RWPE1 (cell line): ENCODE measurements at regions not wholly inside any gene's neighbourhood (a gene's known extent, or its start where the extent isn't known, plus 50 kb on each side); places are given as distances from the start of the nearest gene placed in this dataset.

Source experiments
- CTCF ChIA-PET: fragments of 350-600 bp; sonication (Branson Sonifier 250); formaldehyde crosslinking; extraction: SDS; loops from one replicate; lab custom pipeline; 2021; lab: Yijun Ruan, JAX
- POLR2A ChIA-PET: fragments of 400-600 bp; formaldehyde crosslinking; extraction: SDS; loops from one replicate; lab custom pipeline; 2020; ENCODE audit warnings: antibody characterized with exemption; ENCODE audit not compliant: low non-redundant PET; lab: Yijun Ruan, JAX
- DNase-seq: peaks from one replicate; pipeline ENCODE4 v3.0.0; 2012; ENCODE audit warnings: low spot score
- H3K27ac ChIP-seq: fragments of 450-650 bp; 2 replicates; pipeline ENCODE4 v1.5.1; 2017
- TF ChIP-seq, protein P1 (sequence below): fragments of 450-650 bp; conservative IDR thresholded peaks from 2 replicates; pipeline ENCODE4 v1.5.1; 2017; ENCODE audit warnings: low read depth, mild to moderate bottlenecking

GRCh38 chr10:124248056-124249045 is 155.0 kb upstream of the CHST15 start:
- no peak for DNase-seq
- TF ChIP-seq, protein P1, sequence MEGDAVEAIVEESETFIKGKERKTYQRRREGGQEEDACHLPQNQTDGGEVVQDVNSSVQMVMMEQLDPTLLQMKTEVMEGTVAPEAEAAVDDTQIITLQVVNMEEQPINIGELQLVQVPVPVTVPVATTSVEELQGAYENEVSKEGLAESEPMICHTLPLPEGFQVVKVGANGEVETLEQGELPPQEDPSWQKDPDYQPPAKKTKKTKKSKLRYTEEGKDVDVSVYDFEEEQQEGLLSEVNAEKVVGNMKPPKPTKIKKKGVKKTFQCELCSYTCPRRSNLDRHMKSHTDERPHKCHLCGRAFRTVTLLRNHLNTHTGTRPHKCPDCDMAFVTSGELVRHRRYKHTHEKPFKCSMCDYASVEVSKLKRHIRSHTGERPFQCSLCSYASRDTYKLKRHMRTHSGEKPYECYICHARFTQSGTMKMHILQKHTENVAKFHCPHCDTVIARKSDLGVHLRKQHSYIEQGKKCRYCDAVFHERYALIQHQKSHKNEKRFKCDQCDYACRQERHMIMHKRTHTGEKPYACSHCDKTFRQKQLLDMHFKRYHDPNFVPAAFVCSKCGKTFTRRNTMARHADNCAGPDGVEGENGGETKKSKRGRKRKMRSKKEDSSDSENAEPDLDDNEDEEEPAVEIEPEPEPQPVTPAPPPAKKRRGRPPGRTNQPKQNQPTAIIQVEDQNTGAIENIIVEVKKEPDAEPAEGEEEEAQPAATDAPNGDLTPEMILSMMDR = no peak
- CTCF ChIA-PET = interaction anchor here (0.7 kb wide), 1 partner anchor 137 kb away, joined by 4 read pairs; no protein-coding TSS in a partner anchor

DNA sequence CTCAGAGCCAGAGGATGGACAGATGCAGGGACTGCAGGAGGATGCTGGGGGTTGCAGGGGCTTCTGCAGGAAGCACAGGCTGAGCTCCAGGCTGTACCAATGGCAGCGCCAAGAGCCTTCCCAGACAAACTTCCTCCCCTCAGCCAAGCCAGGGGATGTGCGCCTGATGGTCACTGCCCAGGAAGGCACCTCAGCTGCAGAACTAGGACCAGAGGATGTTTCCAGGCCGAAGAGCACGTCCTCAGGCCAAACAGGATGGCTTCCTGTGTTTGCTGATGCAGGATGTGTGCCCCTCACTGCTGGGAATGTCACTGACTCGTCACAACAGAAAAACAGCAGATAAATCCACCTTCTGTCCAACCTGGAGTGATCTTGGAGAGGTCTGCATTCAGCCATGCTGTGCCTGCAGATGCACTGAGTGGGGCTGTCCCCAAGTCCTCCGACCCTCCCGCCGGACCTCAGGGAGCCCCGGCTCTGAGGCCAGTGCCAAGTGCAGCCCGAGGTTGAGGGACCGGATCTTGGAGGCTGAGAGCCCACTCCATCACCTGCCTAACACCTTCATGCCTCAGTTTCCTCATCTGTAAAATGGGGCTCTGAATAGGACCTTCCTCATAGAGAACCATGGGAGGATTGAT is 152.5 kb upstream of the CHST15 start:
- POLR2A ChIA-PET = interaction anchor here (0.6 kb wide), 1 partner anchor 46 kb away, joined by 3 read pairs; no protein-coding TSS in a partner anchor
- no peak overlapping the region for H3K27ac ChIP-seq
- no peak for DNase-seq
- CTCF ChIA-PET = no interaction called here
- TF ChIP-seq, protein P1 = no peak

More at GRCh38 chr10:124248056-124249045, 155.0 kb upstream of the CHST15 start:
- no peak overlapping the region for H3K27ac ChIP-seq
- POLR2A ChIA-PET = no interaction called here

- H3K27ac ChIP-seq = no peak overlapping the region
Measured at GRCh38 chr10:124245191-124245590, 151.8 kb upstream of the CHST15 start.

DNA sequence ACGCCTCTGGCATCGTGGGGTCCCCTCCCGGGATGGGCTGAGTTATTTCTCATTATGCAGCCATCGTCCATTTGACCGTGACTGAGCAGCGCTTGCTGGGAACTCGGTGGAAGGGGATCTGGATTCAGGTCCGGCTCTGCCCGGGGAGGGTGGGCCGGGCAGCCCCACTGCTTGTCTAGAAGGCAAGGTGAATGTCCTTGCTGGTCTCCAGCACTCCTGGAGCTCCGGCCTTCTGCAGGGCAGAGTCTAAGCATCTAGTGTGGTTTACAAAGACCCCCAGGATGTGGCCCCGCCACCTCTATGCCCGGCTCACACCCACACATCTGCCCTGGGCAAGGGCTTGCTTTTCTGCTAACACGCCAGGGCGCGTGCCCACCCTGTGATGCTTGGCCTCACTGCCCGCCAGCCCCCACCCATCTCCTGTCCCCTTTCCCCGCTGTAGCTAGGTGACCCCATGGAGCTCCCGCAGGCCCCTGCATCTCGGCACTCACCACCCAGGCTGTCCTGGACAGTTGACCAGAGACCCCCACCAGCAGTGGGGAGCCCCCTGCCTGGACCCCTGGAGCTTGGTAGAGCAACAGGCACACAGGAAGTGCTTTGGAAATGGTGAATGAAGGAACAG is 151.0 kb upstream of the CHST15 start:
- TF ChIP-seq, protein P1 = no peak
- ChIA-PET POLR2A (no interaction called here), CTCF (interaction anchor here (0.6 kb wide), 1 partner anchor 49 kb away, joined by 3 read pairs; no protein-coding TSS in a partner anchor)
- DNase-seq = no peak
- H3K27ac ChIP-seq = no peak overlapping the region

More at GRCh38 chr10:124245191-124245590, 151.8 kb upstream of the CHST15 start:
- ChIA-PET CTCF (interaction anchor here (0.6 kb wide), 1 partner anchor 48 kb away, joined by 3 read pairs; no protein-coding TSS in a partner anchor), POLR2A (no interaction called here)
- TF ChIP-seq, protein P1 = no peak
- DNase-seq = no peak

- H3K27ac ChIP-seq = no peak overlapping the region
- CTCF ChIA-PET = interaction anchor here (0.6 kb wide), 1 partner anchor 510 kb away, joined by 3 read pairs; no protein-coding TSS in a partner anchor
- POLR2A ChIA-PET = no interaction called here
- TF ChIP-seq, protein P1 = no peak
- no peak for DNase-seq
Measured at GRCh38 chr10:124243702-124244121, 150.3 kb upstream of the CHST15 start.

GRCh38 chr10:124242791-124243190 is 149.4 kb upstream of the CHST15 start:
- DNase-seq = no peak
- POLR2A ChIA-PET = no interaction called here
- TF ChIP-seq, protein P1 = no peak
- CTCF ChIA-PET = no interaction called here
- H3K27ac ChIP-seq = no peak overlapping the region
